ENCODE measurements at regions not wholly inside any gene's neighbourhood (a gene's known extent, or its start where the extent isn't known, plus 50 kb on each side); places are given as distances from the start of the nearest gene placed in this dataset.

DNA sequence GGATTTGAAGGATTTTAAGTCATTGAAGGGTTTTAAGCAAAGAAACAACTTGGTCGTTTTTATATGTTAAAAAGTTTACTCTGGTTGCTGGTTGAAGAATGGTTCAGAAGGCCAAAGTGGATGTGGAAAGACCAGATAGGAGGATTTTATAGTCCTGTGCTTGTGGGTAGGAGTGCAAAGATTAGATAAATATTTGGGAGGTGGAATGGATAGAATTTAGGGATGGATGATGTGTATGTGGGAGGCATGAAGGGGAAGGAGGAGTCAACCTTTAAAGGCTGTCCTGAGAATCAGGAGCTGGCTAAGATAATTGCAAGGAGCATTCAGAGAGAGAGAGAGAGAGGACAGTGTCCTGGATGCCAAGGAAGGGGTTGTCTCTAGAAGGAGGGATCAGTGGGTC, 190.1 kb upstream of the SPRED2 start:
- TF ChIP-seq, protein P1, sequence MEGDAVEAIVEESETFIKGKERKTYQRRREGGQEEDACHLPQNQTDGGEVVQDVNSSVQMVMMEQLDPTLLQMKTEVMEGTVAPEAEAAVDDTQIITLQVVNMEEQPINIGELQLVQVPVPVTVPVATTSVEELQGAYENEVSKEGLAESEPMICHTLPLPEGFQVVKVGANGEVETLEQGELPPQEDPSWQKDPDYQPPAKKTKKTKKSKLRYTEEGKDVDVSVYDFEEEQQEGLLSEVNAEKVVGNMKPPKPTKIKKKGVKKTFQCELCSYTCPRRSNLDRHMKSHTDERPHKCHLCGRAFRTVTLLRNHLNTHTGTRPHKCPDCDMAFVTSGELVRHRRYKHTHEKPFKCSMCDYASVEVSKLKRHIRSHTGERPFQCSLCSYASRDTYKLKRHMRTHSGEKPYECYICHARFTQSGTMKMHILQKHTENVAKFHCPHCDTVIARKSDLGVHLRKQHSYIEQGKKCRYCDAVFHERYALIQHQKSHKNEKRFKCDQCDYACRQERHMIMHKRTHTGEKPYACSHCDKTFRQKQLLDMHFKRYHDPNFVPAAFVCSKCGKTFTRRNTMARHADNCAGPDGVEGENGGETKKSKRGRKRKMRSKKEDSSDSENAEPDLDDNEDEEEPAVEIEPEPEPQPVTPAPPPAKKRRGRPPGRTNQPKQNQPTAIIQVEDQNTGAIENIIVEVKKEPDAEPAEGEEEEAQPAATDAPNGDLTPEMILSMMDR (IDR thresholded peaks at IDR 0.05) = no peak
- TF ChIP-seq POLR2A (IDR thresholded peaks at IDR 0.05) = no peak
